Medulla oblongata (tissue), 1 donor: ENCODE measurements at regions not wholly inside any gene's neighbourhood (a gene's known extent, or its start where the extent isn't known, plus 50 kb on each side); places are given as distances from the start of the nearest gene placed in this dataset.
"Not testable (repeated sequence)": the region's sequence is repeated elsewhere in the genome, so short reads cannot be mapped to it uniquely, and the experiment has no call there.

Source experiments
- DNase-seq: peaks from one replicate; pipeline ENCODE4 v3.0.0-alpha.2; 2015; ENCODE audit errors: extremely low spot score

DNA sequence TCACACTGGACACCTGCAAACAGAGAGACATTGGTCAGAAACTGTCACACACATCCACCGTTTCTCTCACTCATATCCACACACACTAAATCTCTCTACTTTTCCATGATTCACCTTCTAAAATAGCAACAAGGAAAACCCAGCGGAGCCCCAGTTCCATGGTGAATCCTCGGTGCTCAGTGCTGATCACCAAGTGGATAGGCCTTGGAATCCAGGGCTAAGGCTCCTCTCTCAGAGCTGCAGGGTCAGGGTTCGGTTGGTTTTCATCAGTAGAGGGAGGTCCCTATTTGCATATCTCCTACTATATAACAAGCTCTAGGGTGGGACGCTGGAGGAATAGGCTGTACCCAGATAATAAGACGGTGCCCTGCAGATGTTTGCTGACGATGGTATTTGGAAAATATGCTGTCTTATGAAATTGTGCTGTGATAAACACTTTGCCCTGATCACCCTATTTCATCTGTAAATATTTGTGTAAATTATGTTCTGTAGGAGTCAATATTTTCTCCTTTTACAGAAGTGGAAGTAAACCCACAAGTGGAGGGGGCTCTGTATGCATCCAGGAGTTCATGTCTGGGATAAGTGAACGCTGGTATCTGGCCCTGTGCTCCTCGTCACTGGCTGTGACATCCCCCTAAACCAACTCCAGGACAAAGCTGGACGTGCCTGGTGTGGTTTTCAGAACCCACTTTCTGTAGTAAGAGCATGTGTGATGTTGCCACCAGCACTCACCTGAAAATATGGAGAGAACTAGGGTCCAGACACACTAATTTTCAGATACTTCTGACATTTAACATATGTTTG lies 709.2 kb downstream of the TMEM121 start:
- DNase-seq, result no peak

DNA sequence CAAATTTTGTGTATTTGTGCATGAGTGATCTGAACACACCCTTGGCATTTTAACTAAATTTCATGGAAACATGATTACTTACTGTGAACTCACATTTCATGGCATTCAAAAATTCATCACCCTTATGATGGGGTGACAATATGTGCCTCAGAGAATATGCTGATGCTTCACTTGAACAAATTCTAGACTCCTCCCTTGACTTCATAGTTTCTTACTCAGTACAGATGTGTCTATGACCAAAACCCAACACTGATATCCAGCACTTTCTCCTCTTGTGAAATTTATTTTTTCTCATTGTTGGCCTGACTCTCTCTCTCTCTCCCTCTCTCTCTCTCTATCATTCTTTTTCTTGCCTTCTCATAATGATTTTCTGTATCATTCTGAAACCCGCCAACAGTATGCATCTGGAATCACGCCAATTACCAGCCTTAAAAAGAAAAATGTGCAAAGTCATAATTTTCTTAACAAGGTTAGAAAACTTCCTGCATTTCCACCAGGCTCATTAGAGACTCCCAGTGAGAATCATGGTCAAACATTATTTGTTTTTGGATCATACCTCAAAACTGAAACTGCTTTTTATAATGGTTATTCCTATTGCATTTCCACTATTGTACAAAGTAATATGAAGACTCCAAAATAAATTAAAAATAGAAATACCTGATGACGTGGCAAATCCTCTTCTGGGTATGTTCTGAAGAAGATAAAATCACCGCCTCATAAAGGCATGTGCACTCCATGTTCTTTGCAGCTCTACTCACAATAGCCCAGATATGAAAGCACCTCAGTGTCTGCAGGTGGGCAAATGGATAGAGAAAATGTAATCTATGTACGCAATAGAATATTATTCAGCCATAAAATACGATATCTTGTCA lies 722.2 kb downstream of the TMEM121 start:
- DNase-seq, result no peak

DNA sequence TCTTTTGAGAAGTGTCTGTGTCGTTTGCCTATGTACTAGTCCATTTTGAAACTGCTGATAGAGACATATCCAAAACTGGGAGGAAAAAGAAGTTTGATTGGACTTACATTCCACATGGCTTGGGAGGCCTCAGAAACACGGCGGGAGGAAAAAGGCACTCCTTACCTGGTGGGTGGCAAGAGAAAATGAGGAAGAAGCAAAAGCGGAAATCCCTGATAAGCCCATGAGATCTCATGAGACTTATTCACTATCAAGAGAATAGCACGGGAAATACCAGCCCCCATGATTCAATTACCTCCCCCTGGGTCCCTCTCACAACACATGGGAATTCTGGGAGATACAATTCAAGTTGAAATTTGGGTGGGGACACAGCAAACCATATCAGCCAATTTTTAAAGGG lies 727.6 kb downstream of the TMEM121 start:
- not testable (repeated sequence) for DNase-seq

DNA sequence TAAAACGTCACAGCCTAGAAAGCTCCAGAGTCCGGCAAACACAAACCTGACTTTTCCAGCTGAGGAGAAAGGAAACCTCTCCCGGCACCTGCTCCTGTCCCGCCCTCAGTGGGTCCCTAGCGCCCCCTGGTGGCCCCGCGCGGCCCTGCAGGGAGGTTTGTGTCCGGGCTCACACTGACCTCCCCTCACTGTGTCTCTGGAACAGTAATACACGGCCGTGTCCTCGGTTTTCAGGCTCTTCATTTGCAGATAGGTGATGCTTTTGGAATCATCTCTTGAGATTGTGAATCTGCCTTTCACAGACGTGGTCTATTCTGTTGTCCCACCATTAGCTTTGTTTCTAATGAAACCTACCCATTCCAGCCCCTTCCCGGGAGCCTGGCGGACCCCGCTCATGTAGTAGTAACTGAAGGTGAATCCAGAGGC lies 731.2 kb downstream of the TMEM121 start:
- DNase-seq, result not testable (repeated sequence)

- no peak for DNase-seq
Observed at GRCh38 chr14:106268013-106268727, 741.8 kb downstream of the TMEM121 start.

DNA sequence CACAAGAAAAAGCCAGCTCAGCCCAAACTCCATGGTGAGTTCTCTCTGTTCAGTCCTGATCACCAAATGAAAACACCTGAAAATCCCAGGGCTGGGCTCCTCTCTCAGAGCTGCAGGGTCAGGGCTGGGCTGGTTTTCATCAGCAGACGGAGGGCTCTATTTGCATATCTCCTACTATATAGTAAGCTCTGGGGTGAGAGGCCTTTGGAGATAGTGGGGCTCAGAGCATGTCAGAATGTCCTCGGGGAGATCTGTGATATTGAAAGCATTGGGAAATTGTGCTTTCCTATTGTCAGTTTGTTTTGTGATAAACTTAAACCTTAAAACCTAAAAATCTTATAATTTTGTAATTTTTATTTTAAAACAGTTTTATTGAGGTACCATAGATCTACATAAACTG lies 742.6 kb downstream of the TMEM121 start:
- DNase-seq, result no peak

- DNase-seq, result no peak
Observed at GRCh38 chr14:106269451-106270204, 743.2 kb downstream of the TMEM121 start.

DNA sequence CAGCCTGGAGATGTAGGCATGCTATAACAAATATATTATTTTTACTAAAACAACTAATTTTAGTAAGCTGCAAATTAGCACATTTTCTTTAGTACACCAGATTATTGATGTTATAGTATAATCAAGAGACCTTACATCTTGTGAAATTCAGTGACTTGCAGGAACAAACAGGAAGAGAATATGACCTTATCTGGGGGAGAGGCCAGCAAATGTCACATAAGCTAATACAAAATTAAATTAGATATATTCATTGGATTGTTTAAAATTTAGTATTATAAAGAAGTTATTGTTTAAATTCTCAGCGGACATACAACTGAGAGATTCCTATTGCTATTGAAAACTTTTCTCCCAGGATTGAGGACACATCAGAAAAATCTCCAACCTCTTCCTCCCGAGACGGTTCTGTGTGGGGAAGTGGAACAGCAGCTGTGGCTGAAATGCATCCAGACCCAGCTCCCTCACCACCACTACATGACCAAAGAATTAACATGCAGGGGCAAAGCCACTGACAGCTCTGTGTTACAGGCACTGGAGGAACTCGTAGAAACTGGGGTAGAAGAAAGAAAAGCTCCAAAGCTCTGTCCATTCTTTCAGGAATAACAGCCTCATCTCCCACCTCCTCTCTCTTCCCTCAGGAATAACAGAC lies 744.2 kb downstream of the TMEM121 start:
- not testable (repeated sequence) for DNase-seq

- no peak for DNase-seq
Observed at GRCh38 chr14:106276326-106277267, 750.2 kb downstream of the TMEM121 start.

DNA sequence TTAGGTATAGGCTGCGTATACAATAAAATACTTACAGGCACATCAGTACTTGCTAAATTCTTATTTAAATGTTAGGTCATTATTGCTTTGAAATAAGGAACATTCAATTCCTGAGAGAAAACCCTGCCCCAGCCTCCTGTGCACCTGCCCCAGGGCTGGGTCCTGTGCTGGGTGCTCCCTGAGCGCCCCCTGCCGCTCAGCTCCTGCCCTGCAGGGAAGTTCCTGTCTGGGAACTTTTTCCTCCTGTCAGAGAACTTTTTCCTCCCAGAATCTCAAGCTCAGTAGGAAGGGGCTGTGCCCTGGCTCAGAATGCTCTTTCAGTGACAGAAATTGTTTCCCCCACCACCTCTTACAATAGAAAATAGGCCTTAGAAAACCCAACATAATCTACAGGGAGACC lies 751.1 kb downstream of the TMEM121 start:
- DNase-seq, result no peak

DNA sequence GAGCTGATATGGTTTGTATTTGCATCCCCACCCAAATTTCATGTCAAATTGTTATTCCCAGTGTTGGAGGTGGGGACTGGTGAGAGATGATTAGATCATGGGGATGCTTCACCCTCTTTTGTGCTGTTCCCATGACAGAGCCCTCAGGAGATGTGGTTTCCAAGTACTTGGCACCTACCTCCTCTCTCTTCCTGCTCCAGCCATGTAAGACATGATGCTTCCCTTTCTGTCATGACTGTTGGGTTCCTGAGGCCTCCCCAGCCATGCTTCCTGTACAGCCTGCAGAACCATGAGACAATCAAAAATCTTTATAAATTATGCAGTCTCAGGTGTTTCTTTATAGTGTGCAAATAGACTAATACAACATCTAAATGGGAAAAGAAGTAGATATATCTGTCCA lies 754.5 kb downstream of the TMEM121 start:
- no peak for DNase-seq

DNA sequence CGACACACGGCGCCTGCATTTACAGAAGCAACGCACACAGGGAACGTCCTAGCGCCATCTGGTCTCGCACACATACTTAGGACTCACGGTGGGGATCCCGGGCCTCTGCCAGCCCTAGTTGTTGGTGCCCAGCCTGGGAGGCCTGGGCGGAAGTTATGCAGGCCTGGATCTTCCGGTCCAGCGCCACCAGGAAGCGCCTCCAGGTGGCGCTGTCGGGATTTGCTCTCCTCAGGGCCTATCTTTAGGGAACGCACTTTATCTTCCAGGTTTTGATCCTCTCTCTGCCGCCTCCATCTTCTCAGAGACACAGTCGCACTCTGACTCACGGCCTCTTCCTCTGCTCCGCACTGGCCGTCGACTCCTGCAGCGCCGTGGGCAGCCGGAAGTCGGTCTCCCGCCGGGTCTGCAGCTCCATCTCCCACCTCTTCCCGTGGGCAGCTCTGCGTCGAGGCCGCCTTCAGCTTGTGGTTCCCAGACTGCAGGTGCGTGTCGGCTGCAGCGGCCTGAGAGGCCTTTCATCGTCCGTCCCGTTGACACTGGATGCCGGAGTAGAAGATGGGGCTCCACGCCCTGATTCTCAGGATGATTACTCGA lies 760.4 kb downstream of the TMEM121 start:
- DNase-seq, result no peak

DNA sequence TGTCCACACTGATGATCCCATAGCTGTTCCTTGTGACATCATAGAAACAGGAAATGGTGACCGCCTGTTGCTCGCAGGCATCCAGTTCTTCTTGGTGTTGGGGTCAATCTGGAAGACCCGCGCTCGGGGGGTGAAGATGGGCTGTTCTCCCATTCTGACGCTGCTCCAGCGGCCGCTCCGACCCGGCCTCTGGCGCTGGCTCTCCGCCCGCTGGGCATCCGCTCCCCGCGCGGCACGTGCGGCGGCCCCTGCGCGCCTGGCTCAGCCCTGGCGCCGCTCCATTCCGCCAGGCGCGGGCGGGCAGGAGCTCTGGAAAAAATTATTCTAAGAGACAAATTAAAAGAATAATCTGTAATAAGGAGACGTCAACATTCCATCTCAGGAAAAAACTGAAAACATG lies 761.1 kb downstream of the TMEM121 start:
- no peak for DNase-seq

GRCh38 chr14:106291626-106292025 lies 765.2 kb downstream of the TMEM121 start:
- no peak for DNase-seq

GRCh38 chr14:106294324-106294723 lies 767.9 kb downstream of the TMEM121 start:
- DNase-seq, result no peak

- not testable (repeated sequence) for DNase-seq
Observed at GRCh38 chr14:106300951-106301510, 774.6 kb downstream of the TMEM121 start.

DNA sequence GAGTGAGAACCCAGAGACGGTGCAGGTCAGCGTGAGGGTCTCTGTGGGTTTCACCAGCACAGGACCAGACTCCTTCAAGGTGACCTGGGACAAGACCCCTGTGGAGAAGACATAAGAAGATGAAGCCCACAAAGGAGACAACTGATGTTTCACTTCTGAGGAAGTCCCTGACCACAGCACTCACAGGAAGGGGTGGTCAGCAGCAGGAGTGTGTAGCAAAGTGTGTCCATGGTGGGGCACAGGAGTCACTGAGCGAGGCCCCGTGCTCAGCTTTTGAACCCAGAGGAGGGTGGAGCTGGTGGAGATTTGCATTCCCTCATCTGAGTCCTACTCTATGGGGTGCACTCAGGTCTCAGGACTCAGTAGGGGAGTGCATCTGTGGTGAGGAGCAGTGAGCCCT lies 775.2 kb downstream of the TMEM121 start:
- not testable (repeated sequence) for DNase-seq

DNA sequence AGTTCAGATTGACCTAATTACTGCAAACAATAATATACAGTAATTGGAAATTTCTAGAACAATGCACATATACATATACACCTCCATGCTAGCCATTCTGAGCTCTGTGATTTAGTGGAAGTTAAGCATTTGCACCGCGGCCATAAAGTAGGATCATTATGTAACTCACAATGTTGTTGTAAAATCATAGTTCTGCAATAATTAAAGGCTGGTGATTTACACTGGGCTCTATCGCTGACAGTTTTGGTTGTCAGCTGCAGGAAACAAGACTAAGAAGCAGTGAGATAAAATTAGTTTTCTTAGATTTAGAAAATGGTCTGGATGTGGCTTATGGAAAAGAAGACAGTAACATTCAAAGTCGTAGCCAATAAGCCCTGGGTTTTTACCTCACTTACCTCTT lies 776.3 kb downstream of the TMEM121 start:
- DNase-seq, result no peak

DNA sequence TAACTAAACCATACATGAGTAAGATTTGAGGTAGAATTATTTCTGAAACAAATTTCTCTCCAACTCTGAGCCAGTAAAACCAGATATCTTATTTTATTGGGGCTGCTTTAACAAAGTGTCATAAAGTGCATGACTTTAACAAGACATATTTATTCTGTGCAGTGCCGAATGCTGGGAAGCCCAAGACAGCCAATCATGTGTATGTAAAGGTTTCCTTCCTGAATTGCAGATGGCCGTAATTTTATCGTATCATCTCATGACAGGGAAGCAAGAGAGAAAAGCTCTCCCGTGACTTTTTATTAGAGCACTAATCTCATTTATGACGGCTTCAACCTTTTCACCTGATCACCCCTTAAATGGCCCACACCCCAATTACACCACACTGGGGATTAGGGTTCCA lies 777.9 kb downstream of the TMEM121 start:
- DNase-seq, result no peak
